ENCODE measurements at regions not wholly inside any gene's neighbourhood (a gene's known extent, or its start where the extent isn't known, plus 50 kb on each side); places are given as distances from the start of the nearest gene placed in this dataset.

- no peak for DNase-seq (ENCODE audit: extremely low spot score)
- intact Hi-C loops (cut with DNase I) = no loop called here
- no peaks in the 10 kb centered on the region for H3K36me3 ChIP-seq
- peaks cover 0 to 22% (median 13%) of the 10 kb centered on the region in 4 donors for H3K9me3 ChIP-seq
- no peak overlapping the region for H3K4me3 ChIP-seq
- no peak overlapping the region for H3K27ac ChIP-seq (replicated peaks in 1 of 4)
- WGBS = 80% methylated on average over 4 of the region's 4 CpGs
- no peaks in the 10 kb centered on the region for H3K4me1 ChIP-seq
- no peaks in the 10 kb centered on the region for H3K27me3 ChIP-seq
- no peak for TF ChIP-seq EP300 (IDR thresholded peaks at IDR 0.05)
- TF ChIP-seq, protein P1, sequence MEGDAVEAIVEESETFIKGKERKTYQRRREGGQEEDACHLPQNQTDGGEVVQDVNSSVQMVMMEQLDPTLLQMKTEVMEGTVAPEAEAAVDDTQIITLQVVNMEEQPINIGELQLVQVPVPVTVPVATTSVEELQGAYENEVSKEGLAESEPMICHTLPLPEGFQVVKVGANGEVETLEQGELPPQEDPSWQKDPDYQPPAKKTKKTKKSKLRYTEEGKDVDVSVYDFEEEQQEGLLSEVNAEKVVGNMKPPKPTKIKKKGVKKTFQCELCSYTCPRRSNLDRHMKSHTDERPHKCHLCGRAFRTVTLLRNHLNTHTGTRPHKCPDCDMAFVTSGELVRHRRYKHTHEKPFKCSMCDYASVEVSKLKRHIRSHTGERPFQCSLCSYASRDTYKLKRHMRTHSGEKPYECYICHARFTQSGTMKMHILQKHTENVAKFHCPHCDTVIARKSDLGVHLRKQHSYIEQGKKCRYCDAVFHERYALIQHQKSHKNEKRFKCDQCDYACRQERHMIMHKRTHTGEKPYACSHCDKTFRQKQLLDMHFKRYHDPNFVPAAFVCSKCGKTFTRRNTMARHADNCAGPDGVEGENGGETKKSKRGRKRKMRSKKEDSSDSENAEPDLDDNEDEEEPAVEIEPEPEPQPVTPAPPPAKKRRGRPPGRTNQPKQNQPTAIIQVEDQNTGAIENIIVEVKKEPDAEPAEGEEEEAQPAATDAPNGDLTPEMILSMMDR (IDR thresholded peaks at IDR 0.05) = no peak
- TF ChIP-seq POLR2AphosphoS5 (IDR thresholded peaks at IDR 0.05) = no peak
- TF ChIP-seq POLR2A (IDR thresholded peaks at IDR 0.05; ENCODE audit: low read depth) = no peak
Observed at GRCh38 chr3:107153981-107154380, 223.3 kb upstream of the CCDC54 start.

GRCh38 chr3:107172411-107172810, 204.8 kb upstream of the CCDC54 start:
- intact Hi-C loops (cut with DNase I) = no loop called here
- no peaks in the 10 kb centered on the region for H3K4me1 ChIP-seq
- peaks cover 0 to 8% (median 3%) of the 10 kb centered on the region in 4 donors for H3K9me3 ChIP-seq
- H3K36me3 ChIP-seq = no peaks in the 10 kb centered on the region
- 81% methylated on average over 1 of the region's 1 CpG for WGBS
- H3K27ac ChIP-seq (replicated peaks in 1 of 4) = no peak overlapping the region
- no peak for TF ChIP-seq POLR2AphosphoS5 (IDR thresholded peaks at IDR 0.05)
- TF ChIP-seq POLR2A (IDR thresholded peaks at IDR 0.05; ENCODE audit: low read depth) = no peak
- TF ChIP-seq, protein P1 (IDR thresholded peaks at IDR 0.05) = no peak
- TF ChIP-seq EP300 (IDR thresholded peaks at IDR 0.05) = no peak
- no peak for DNase-seq (ENCODE audit: extremely low spot score)
- H3K4me3 ChIP-seq = no peak overlapping the region
- no peaks in the 10 kb centered on the region for H3K27me3 ChIP-seq

DNA sequence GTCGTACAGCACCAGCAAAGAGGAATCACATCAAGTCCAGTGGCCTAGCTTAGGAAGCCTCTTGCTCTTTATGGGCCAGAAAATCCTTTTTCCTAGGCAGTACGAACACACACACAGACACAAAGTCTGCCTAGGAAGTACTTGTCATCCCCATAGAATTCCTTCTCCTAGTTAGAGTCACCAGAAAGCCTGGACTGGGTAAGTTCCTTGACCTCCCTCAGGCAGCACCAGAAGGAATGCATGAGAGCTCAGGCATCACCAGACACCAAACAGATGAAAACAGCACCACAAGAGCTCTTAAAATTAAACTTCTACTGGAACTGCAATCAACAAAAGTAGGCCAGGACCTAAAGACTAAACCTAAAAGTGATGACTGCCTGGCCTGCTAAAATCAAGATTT, 192.9 kb upstream of the CCDC54 start:
- 100% methylated on average over 2 of the region's 2 CpGs for WGBS
- H3K36me3 ChIP-seq = no peaks in the 10 kb centered on the region
- H3K27ac ChIP-seq (replicated peaks in 1 of 4) = no peak overlapping the region
- no peak for DNase-seq (ENCODE audit: extremely low spot score)
- H3K4me3 ChIP-seq = no peak overlapping the region
- H3K4me1 ChIP-seq = peaks cover 0 to 3% (median 0%) of the 10 kb centered on the region in 4 donors
- no peaks in the 10 kb centered on the region for H3K27me3 ChIP-seq
- intact Hi-C loops (cut with DNase I) = no loop called here
- no peaks in the 10 kb centered on the region for H3K9me3 ChIP-seq
- no peak for TF ChIP-seq POLR2A (IDR thresholded peaks at IDR 0.05; ENCODE audit: low read depth)
- TF ChIP-seq EP300 (IDR thresholded peaks at IDR 0.05) = no peak

DNA sequence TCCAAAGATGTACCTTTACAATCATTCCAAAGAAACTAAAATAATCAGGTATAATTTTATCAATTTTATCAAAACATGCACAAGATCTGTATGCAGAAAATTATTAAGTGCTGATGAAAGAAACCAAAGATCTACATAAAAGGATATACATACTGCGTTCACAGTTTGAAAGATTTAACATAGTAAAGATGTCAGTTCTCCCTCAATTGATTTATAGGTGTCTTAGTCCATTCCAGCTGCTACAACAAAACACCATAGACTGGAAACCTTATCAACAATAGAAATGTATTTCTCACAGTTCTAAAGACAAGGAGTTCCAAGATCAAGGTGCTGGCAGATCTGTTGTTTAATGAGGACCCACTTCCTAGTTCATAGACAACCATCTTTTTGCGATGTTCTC, 189.0 kb upstream of the CCDC54 start:
- H3K4me3 ChIP-seq = no peak overlapping the region
- TF ChIP-seq POLR2AphosphoS5 (IDR thresholded peaks at IDR 0.05) = no peak
- no peaks in the 10 kb centered on the region for H3K27me3 ChIP-seq
- H3K4me1 ChIP-seq = peaks cover 0 to 3% (median 0%) of the 10 kb centered on the region in 4 donors
- H3K9me3 ChIP-seq = no peaks in the 10 kb centered on the region
- no peaks in the 10 kb centered on the region for H3K36me3 ChIP-seq
- intact Hi-C loops (cut with DNase I) = no loop called here
- H3K27ac ChIP-seq (replicated peaks in 1 of 4) = no peak overlapping the region
- DNase-seq (ENCODE audit: extremely low spot score) = no peak
- WGBS = 83% methylated on average over 2 of the region's 2 CpGs

DNA sequence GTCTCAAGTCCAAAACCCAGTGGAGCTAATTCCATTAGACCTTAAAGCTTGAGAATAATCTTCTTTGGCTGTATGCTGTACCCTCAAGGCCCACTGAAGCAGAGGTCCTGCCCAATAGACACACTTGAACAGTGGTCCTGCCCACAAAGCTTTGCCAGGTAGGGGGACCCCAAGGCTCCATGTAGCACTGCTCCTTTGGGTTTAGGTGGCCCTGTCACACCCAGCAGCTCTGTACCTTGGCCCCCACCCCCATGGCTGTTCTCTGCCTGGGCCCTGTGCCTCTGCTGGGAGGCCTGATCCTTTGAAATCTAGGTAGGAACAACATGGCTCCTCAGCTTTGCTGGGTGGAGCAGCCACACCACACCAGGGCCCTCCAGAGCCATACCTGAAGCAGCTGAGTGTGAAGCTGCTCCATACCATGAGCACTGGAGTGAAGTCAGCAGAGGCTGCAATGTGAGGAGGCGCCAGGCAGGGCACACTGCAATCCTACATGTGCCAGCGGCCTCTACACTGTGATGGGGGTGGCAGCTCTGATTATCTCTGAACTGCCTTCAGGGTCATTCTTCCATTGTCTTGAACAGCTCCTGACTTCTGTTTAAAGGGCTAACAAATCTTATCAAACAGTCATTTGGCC, 188.0 kb upstream of the CCDC54 start:
- H3K4me3 ChIP-seq = no peak overlapping the region
- DNase-seq (ENCODE audit: extremely low spot score) = no peak
- TF ChIP-seq POLR2A (IDR thresholded peaks at IDR 0.05; ENCODE audit: low read depth) (no peak), EP300 (IDR thresholded peaks at IDR 0.05) (no peak), POLR2AphosphoS5 (IDR thresholded peaks at IDR 0.05) (no peak)
- TF ChIP-seq, protein P1 (IDR thresholded peaks at IDR 0.05) = no peak
- no peak overlapping the region for H3K27ac ChIP-seq (replicated peaks in 1 of 4)
- no peaks in the 10 kb centered on the region for H3K36me3 ChIP-seq
- WGBS = 92% methylated on average over 2 of the region's 2 CpGs
- intact Hi-C loops (cut with DNase I) = no loop called here
- no peaks in the 10 kb centered on the region for H3K27me3 ChIP-seq
- H3K4me1 ChIP-seq = peaks cover 0 to under 1% (median 0%) of the 10 kb centered on the region in 4 donors
- no peaks in the 10 kb centered on the region for H3K9me3 ChIP-seq

- H3K27ac ChIP-seq (replicated peaks in 1 of 4) = no peak overlapping the region
- peaks cover 0 to 6% (median 2%) of the 10 kb centered on the region in 4 donors for H3K4me1 ChIP-seq
- no peak for TF ChIP-seq POLR2A (IDR thresholded peaks at IDR 0.05; ENCODE audit: low read depth)
- TF ChIP-seq EP300 (IDR thresholded peaks at IDR 0.05) = no peak
- no peak for TF ChIP-seq POLR2AphosphoS5 (IDR thresholded peaks at IDR 0.05)
- TF ChIP-seq, protein P1 (IDR thresholded peaks at IDR 0.05) = no peak
- no peaks in the 10 kb centered on the region for H3K9me3 ChIP-seq
- H3K27me3 ChIP-seq = no peaks in the 10 kb centered on the region
- intact Hi-C loops (cut with DNase I) = no loop called here
- H3K4me3 ChIP-seq = no peak overlapping the region
- no peaks in the 10 kb centered on the region for H3K36me3 ChIP-seq
- 94% methylated on average over 1 of the region's 1 CpG for WGBS
- DNase-seq (ENCODE audit: extremely low spot score) = no peak
Observed at GRCh38 chr3:107193116-107193515, 184.1 kb upstream of the CCDC54 start.

Data from esophagus muscularis mucosa (tissue), 4 donors.